Thoracic aorta (tissue), 2 donors: ENCODE measurements at regions not wholly inside any gene's neighbourhood (a gene's known extent, or its start where the extent isn't known, plus 50 kb on each side); places are given as distances from the start of the nearest gene placed in this dataset.

Source experiments
- ATAC-seq: fragments of 150-250 bp; one replicate; pipeline ENCODE4 v1.8.0; 2017; ENCODE audit warnings: low read depth; ENCODE audit not compliant: insufficient number of reproducible peaks, low FRiP score
- DNase-seq: peaks from one replicate; pipeline ENCODE4 v3.0.0-alpha.2; 2020; ENCODE audit warnings: low spot score
- H3K27ac ChIP-seq, 2 donors: fragments of 200-600 bp; sonication (generic); 1 replicate in 1 of 2; 2 replicates in 1 of 2; pipeline ENCODE4 v1.5.1; 2016; ENCODE audit warnings: mild to moderate bottlenecking in 2 of 2, moderate library complexity in 2 of 2
- H3K27me3 ChIP-seq: fragments of 200-600 bp; sonication (generic); replicated peaks from 2 replicates; pipeline ENCODE4 v1.6.0; 2016; ENCODE audit warnings: mild to moderate bottlenecking; ENCODE audit not compliant: insufficient read depth
- H3K36me3 ChIP-seq: fragments of 200-600 bp; sonication (generic); one replicate; pipeline ENCODE4 v1.5.1; 2016
- H3K4me1 ChIP-seq, 2 donors: fragments of 200-600 bp; sonication (generic); 1 replicate in 1 of 2; 2 replicates in 1 of 2; pipeline versions ENCODE4 v1.5.1 to v1.6.0; 2016; ENCODE audit warnings: low read depth in 2 of 2, mild to moderate bottlenecking in 1 of 2; ENCODE audit not compliant: control insufficient read depth in 1 of 2
- H3K4me3 ChIP-seq: fragments of 200-600 bp; sonication (generic); 2 replicates; pipeline ENCODE4 v1.5.1; 2016; ENCODE audit warnings: mild to moderate bottlenecking
- H3K9me3 ChIP-seq: fragments of 200-600 bp; sonication (generic); 2 replicates; pipeline ENCODE4 v1.5.1; 2016
- CTCF ChIP-seq: fragments of 200-600 bp; sonication (generic); IDR thresholded peaks from one replicate; pipeline ENCODE4 v1.5.1; 2019; ENCODE audit warnings: antibody characterized with exemption

GRCh38 chr10:118950997-118951637 lies 78.4 kb upstream of the NANOS1 start:
- ATAC-seq (no peak), DNase-seq (no peak)
- no peaks in the 10 kb centered on the region for H3K27me3 ChIP-seq
- peaks cover 4 to 14% of the 10 kb centered on the region in 2 donors for H3K4me1 ChIP-seq
- H3K9me3 ChIP-seq = no peaks in the 10 kb centered on the region
- H3K4me3 ChIP-seq = no peak overlapping the region
- no peaks in the 10 kb centered on the region for H3K36me3 ChIP-seq
- H3K27ac ChIP-seq = no peak overlapping the region
- no peak for TF ChIP-seq CTCF

GRCh38 chr10:118952493-118953295 lies 76.8 kb upstream of the NANOS1 start:
- Histone ChIP-seq H3K36me3 (no peaks in the 10 kb centered on the region), H3K27me3 (no peaks in the 10 kb centered on the region), H3K4me1 (peaks cover 4 to 23% of the 10 kb centered on the region in 2 donors), H3K27ac (no peak overlapping the region), H3K4me3 (no peak overlapping the region), H3K9me3 (no peaks in the 10 kb centered on the region)
- no peak for DNase-seq
- no peak for TF ChIP-seq CTCF
- ATAC-seq = no peak

- Histone ChIP-seq H3K27me3 (no peaks in the 10 kb centered on the region), H3K27ac (no peak overlapping the region), H3K4me1 (peaks cover 8 to 25% of the 10 kb centered on the region in 2 donors), H3K9me3 (no peaks in the 10 kb centered on the region), H3K36me3 (no peaks in the 10 kb centered on the region), H3K4me3 (no peak overlapping the region)
- no peak for TF ChIP-seq CTCF
- ATAC-seq (no peak), DNase-seq (no peak)
Observed at GRCh38 chr10:118953598-118954393, 75.7 kb upstream of the NANOS1 start.

- H3K4me3 ChIP-seq = no peak overlapping the region
- DNase-seq = no peak
- H3K27me3 ChIP-seq = no peaks in the 10 kb centered on the region
- peaks cover 17 to 38% of the 10 kb centered on the region in 2 donors for H3K4me1 ChIP-seq
- H3K27ac ChIP-seq = no peak overlapping the region
- no peaks in the 10 kb centered on the region for H3K36me3 ChIP-seq
- TF ChIP-seq CTCF = no peak
- no peak for ATAC-seq
- no peaks in the 10 kb centered on the region for H3K9me3 ChIP-seq
Observed at GRCh38 chr10:118955531-118955930, 74.0 kb upstream of the NANOS1 start.
